OCI-LY7 (cell line): ENCODE measurements at regions not wholly inside any gene's neighbourhood (a gene's known extent, or its start where the extent isn't known, plus 50 kb on each side); places are given as distances from the start of the nearest gene placed in this dataset.

Experiments used
- EZH2phosphoT487 ChIP-seq: fragments of 200-600 bp; sonication (generic); IDR thresholded peaks from 2 replicates; pipeline ENCODE4 v1.6.1; 2018; ENCODE audit warnings: low read depth, borderline replicate concordance, mild to moderate bottlenecking, mixed run types, antibody characterized with exemption, low read length, moderate library complexity, mixed read lengths
- TF ChIP-seq, protein P1 (sequence below): fragments of 200-600 bp; sonication (generic); conservative IDR thresholded peaks from 2 replicates; pipeline ENCODE4 v1.5.1; 2014; ENCODE audit warnings: mild to moderate bottlenecking, antibody characterized with exemption, low read length, moderate library complexity, mixed read lengths

DNA sequence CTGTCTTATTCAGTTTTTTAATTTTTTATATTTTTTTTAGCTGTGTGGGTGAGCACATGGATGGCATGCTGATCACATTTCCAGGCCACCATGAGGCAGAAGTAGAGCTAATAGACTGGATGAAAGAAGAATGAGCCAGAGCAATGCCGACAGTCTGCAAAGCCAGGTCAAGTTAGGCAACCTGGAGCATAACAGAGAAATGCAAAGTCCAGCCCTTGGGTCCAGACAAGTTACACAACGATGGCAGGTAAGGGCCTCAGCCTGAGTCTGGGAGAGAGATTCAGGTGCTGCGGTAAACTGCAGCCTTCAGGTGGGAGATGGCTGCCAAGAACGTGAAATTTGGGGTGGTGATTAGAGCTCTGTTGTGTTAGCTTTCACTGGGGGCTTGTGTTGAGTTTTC is 84.0 kb upstream of the CACNA2D3 start:
- TF ChIP-seq, protein P1, sequence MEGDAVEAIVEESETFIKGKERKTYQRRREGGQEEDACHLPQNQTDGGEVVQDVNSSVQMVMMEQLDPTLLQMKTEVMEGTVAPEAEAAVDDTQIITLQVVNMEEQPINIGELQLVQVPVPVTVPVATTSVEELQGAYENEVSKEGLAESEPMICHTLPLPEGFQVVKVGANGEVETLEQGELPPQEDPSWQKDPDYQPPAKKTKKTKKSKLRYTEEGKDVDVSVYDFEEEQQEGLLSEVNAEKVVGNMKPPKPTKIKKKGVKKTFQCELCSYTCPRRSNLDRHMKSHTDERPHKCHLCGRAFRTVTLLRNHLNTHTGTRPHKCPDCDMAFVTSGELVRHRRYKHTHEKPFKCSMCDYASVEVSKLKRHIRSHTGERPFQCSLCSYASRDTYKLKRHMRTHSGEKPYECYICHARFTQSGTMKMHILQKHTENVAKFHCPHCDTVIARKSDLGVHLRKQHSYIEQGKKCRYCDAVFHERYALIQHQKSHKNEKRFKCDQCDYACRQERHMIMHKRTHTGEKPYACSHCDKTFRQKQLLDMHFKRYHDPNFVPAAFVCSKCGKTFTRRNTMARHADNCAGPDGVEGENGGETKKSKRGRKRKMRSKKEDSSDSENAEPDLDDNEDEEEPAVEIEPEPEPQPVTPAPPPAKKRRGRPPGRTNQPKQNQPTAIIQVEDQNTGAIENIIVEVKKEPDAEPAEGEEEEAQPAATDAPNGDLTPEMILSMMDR = no peak
- TF ChIP-seq EZH2phosphoT487 = no peak
